ENCODE measurements at regions not wholly inside any gene's neighbourhood (a gene's known extent, or its start where the extent isn't known, plus 50 kb on each side); places are given as distances from the start of the nearest gene placed in this dataset.

- TF ChIP-seq EZH2 (IDR thresholded peaks at IDR 0.05; ENCODE audit: borderline replicate concordance, low read length) (no peak), CTCF (IDR thresholded peaks at IDR 0.05; ENCODE audit: low read length) (no peak)
- Histone ChIP-seq H3K27me3 (ENCODE audit: insufficient read depth, low read length) (no peaks in the 10 kb centered on the region), H3F3A (ENCODE audit: insufficient read depth, low read length) (no peaks in the 10 kb centered on the region)
These were observed 247.9 kb downstream of the MSX2 start for GRCh38 chr5:174972291-174972690.

GRCh38 chr5:174971210-174971609 lies 246.8 kb downstream of the MSX2 start:
- H3K36me3 ChIP-seq (ENCODE audit: insufficient read depth, low read length) = no peaks in the 10 kb centered on the region
- H3K27me3 ChIP-seq (ENCODE audit: insufficient read depth, low read length) = no peaks in the 10 kb centered on the region
- H3F3A ChIP-seq (ENCODE audit: insufficient read depth, low read length) = no peaks in the 10 kb centered on the region
- no peaks in the 10 kb centered on the region for H3K4me1 ChIP-seq (ENCODE audit: insufficient read depth, low read length, severe bottlenecking)
- H3K9me2 ChIP-seq (ENCODE audit: low read depth, low read length) = no peaks in the 10 kb centered on the region
- no peaks in the 10 kb centered on the region for H3K9me3 ChIP-seq (ENCODE audit: low read length)
- H3K4me2 ChIP-seq (ENCODE audit: low read length) = no peak overlapping the region
- no peak overlapping the region for H2AFZ ChIP-seq (ENCODE audit: low read length)
- H3K4me3 ChIP-seq (ENCODE audit: low read depth, low read length, poor library complexity, severe bottlenecking) = no peak overlapping the region
- H4K20me1 ChIP-seq (ENCODE audit: insufficient read depth, low read length) = no peaks in the 10 kb centered on the region
- H3K9ac ChIP-seq (ENCODE audit: low read length) = no peak overlapping the region
- no peaks in the 10 kb centered on the region for H3K79me2 ChIP-seq (ENCODE audit: insufficient read depth, low read length)
- H3K27ac ChIP-seq (ENCODE audit: low read depth, low read length, poor library complexity, severe bottlenecking) = no peak overlapping the region
- no peak for TF ChIP-seq CTCF (IDR thresholded peaks at IDR 0.05; ENCODE audit: low read length)
- no peak for TF ChIP-seq EZH2 (IDR thresholded peaks at IDR 0.05; ENCODE audit: borderline replicate concordance, low read length)

More at GRCh38 chr5:174972291-174972690, 247.9 kb downstream of the MSX2 start:
- no peak overlapping the region for H3K4me2 ChIP-seq (ENCODE audit: low read length)
- H2AFZ ChIP-seq (ENCODE audit: low read length) = no peak overlapping the region
- no peak overlapping the region for H3K4me3 ChIP-seq (ENCODE audit: low read depth, low read length, poor library complexity, severe bottlenecking)
- H3K4me1 ChIP-seq (ENCODE audit: insufficient read depth, low read length, severe bottlenecking) = no peaks in the 10 kb centered on the region
- H4K20me1 ChIP-seq (ENCODE audit: insufficient read depth, low read length) = no peaks in the 10 kb centered on the region
- H3K9ac ChIP-seq (ENCODE audit: low read length) = no peak overlapping the region
- no peaks in the 10 kb centered on the region for H3K36me3 ChIP-seq (ENCODE audit: insufficient read depth, low read length)
- no peaks in the 10 kb centered on the region for H3K9me3 ChIP-seq (ENCODE audit: low read length)
- no peaks in the 10 kb centered on the region for H3K9me2 ChIP-seq (ENCODE audit: low read depth, low read length)
- no peaks in the 10 kb centered on the region for H3K79me2 ChIP-seq (ENCODE audit: insufficient read depth, low read length)
- H3K27ac ChIP-seq (ENCODE audit: low read depth, low read length, poor library complexity, severe bottlenecking) = no peak overlapping the region

GRCh38 chr5:174970502-174970901 lies 246.1 kb downstream of the MSX2 start:
- H3K27me3 ChIP-seq (ENCODE audit: insufficient read depth, low read length) = no peaks in the 10 kb centered on the region
- H3K36me3 ChIP-seq (ENCODE audit: insufficient read depth, low read length) = no peaks in the 10 kb centered on the region
- no peak overlapping the region for H3K4me3 ChIP-seq (ENCODE audit: low read depth, low read length, poor library complexity, severe bottlenecking)
- no peaks in the 10 kb centered on the region for H3K9me2 ChIP-seq (ENCODE audit: low read depth, low read length)
- H3K4me1 ChIP-seq (ENCODE audit: insufficient read depth, low read length, severe bottlenecking) = no peaks in the 10 kb centered on the region
- no peak overlapping the region for H3K4me2 ChIP-seq (ENCODE audit: low read length)
- H3K79me2 ChIP-seq (ENCODE audit: insufficient read depth, low read length) = no peaks in the 10 kb centered on the region
- H2AFZ ChIP-seq (ENCODE audit: low read length) = no peak overlapping the region
- no peak overlapping the region for H3K9ac ChIP-seq (ENCODE audit: low read length)
- no peaks in the 10 kb centered on the region for H4K20me1 ChIP-seq (ENCODE audit: insufficient read depth, low read length)
- no peaks in the 10 kb centered on the region for H3F3A ChIP-seq (ENCODE audit: insufficient read depth, low read length)
- H3K9me3 ChIP-seq (ENCODE audit: low read length) = no peaks in the 10 kb centered on the region
- TF ChIP-seq EZH2 (IDR thresholded peaks at IDR 0.05; ENCODE audit: borderline replicate concordance, low read length) (no peak), CTCF (IDR thresholded peaks at IDR 0.05; ENCODE audit: low read length) (no peak)
- no peak overlapping the region for H3K27ac ChIP-seq (ENCODE audit: low read depth, low read length, poor library complexity, severe bottlenecking)

Data from OCI-LY1 (cell line).